Suppressor macrophage (primary cell): ENCODE measurements at regions not wholly inside any gene's neighbourhood (a gene's known extent, or its start where the extent isn't known, plus 50 kb on each side); places are given as distances from the start of the nearest gene placed in this dataset.
"Not testable (repeated sequence)": the region's sequence is repeated elsewhere in the genome, so short reads cannot be mapped to it uniquely, and the experiment has no call there.

Source experiments
- DNase-seq, 4 experiments: peaks; one replicate each; pipeline ENCODE4 v3.0.0-alpha.2; 2020 to 2022

DNA sequence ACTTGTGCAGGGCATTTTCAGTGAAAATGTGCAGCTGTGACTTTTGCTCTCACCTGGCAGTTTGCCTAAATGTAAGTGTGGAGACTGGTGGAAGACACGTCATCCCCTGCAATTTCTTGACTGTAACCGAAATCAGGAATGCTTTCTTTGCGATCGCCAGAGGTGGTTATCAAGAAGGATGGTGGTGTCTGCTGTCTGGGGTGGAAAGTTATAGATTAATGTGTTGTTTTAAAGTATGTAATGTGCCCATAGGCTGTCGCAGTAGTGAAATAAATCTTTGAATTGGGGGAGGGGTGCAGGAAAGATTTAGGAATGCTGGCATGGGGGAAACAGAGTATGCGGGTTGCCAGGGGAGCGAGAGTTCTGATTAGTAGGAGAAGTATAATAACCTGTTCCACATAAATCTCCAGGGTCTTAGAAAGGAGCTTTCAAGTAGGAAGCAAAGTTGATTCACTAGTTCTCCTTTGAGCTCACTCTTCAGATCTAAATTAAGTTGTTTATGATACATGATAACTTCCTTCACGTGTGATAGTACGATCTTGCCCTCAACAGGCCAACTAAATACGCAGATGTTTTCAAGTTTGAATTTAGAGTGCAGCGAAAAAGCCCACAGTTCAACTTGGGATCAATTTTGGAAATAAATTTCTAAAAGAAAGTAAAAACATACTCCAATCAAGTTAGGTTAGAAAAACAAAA lies 1520.0 kb upstream of the SLC10A2 start:
- no peak for DNase-seq

DNA sequence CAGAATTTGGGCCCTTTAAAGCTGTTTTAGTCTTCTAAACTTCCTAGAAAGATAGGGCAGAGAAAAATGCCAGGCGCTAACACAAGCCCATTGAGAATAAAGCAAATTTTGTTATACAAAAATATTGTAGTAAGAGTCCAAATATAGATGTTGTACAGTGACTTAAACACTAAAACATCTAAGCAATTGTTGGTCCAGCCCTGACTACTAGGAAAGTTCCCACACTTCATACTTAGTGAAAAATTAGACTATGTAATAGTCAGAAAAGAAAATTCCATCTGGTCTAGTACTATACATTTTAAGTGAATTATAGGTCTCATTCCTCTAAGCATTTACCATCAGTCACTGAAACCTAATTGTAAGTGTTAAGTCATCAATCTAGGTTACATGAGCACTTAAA lies 1518.3 kb upstream of the SLC10A2 start:
- no peak for DNase-seq

DNA sequence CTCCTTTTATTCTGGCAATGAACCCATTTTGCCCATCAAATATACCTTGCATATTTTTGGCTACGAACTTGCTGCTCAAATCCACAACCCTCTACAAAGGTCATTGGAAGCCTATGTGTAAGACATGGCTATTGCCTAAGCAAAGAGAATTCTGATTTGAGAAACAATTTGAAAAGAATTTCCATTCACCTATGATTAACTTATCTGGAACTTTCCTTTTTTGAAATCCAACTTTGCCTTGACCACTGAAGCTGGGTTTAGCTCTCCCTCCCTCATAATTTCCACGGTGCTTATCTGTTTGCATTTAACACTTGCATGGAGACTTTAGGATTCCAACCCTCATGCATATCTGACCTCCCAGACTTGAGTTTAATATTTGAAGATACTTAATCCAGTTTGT lies 1514.7 kb upstream of the SLC10A2 start:
- no peak for DNase-seq

DNA sequence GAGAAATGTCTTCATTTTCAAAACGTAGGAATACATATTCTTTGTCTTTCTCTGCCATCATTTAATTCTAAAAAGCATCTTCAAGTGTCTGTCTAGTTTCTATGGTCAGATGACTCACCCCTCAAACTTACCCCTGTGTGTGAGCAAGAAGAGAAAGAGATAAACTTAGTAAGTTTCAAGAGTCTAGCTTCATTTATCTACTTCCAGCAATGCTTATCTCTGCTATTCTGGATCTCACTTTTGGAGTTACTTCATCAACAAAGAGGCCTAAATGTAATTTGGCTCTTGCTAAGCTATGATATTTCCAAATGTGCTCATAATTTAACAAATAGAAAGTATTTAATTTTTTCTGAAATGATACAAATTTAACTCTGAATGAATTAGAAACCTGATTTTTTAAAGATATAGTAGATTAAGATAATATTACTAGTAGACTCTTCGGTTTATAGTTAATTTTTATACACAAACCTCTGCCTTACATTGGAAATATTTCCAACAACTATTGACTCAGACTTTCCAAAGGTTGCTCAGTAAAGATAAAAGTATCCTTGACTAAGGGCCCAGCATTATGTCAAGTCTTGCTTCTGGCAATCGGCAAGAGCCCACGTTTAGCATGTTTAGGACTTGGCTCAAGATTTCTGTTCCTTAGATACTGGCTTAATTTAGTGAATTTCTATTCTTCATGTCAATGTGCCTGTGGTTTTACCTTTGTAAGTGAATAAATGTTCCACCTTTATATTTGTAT lies 1511.0 kb upstream of the SLC10A2 start:
- no peak for DNase-seq

DNA sequence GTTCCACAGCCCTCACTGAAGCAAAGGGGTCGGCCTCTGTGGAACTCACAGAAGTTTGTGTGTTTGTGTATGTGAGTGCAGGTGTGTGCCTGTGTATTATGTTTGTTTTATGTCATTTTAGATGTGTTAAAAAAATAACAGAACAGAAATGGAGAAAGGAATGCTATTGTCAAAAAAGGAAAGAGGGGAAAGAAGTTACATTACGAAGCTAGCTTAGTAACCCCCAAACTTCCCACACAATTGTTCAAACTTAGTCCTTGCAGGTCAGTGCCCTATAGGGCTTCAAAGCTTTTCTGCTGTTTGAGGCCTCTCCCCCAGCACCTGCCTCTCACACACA lies 1505.6 kb upstream of the SLC10A2 start:
- DNase-seq = no peak

DNA sequence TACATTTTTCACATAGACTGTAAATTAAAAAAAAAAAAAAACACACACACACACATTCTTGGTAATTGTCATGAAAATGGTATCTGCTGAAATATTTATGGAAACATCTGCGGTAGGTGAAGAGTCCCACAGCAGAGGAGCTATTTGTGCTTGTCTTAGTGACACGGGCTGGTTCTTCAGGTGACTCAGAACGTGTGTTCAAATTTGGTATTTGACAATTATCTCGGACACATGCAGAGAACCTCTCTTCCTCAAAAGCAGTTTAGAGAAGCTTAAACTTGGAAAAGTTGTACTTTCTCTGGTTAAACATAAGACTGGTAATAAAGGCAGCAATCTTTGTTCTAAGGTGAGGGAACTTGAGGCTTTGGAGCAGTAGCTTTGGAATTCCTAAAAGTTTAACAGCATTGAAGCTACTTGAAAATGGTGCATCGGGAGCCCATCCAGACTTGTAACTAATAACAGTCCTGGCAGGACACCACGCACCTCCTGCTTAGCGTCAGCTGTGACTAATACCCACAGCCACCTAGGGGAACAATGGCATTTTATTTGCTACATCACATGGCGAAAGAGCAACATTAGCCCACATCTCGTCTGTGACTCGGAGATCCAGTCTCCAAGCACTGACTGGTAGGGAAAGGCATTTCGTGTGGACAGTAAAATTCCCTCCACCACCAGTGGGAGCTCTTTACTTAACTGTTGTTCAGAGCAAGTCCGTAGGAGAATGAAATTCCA lies 1505.1 kb upstream of the SLC10A2 start:
- peak; percentile 5 to 25 (median 19) for DNase-seq

DNA sequence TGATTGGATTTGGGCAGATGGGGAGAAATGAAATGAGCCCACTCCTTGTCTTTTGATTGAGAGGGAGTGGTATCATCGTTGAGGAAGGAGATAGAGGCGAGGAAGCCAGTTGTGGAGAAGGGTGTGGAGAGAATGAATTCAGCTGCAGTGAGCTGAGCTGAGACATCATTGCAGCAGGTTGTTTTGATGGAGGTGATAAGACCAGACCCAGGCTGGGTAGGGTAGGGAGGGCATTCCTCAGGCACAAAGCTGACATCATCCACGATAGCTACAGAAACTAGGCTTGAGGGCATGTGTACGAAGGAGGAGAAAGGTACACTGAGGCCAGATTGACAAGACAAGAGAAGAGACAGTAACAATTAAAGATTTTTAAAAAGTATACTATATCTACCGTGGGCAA lies 1500.9 kb upstream of the SLC10A2 start:
- no peak for DNase-seq

DNA sequence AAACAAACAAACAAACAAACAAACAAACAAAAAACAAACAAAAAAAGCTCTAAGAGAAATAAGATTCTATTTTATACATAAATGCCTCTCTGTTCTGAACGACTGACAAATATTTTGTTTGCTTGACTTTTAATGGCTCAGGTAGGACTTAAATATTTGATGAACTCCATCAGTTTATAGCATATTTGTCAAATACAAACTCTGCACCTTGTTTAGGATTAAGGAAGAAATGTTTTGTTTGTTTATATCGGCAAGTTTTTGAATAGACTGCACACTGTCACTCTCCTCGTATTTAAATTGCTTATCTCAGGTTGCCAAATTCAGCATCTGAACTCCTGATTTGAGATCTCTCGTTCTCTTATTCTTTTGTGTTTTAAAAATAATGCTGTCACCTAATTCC lies 1499.7 kb upstream of the SLC10A2 start:
- DNase-seq = no peak

DNA sequence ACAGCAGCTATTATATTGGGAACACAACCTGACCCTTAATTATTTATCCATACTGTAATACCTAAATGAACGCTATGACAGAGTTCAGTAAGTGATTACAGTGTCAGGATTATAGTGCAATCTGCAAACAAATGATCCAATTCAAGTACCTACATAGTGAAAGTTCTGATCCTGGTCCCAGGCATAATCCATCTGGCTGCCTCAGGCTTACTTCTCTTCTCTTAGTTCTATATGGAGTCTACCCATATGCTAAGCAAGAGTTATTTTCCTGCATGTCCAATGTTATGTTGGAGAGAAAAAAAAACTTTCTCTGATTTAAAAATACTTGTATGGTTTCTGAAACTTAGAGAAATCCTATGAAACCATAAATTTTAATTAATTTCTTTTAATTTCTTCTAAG lies 1487.7 kb upstream of the SLC10A2 start:
- DNase-seq = no peak

DNA sequence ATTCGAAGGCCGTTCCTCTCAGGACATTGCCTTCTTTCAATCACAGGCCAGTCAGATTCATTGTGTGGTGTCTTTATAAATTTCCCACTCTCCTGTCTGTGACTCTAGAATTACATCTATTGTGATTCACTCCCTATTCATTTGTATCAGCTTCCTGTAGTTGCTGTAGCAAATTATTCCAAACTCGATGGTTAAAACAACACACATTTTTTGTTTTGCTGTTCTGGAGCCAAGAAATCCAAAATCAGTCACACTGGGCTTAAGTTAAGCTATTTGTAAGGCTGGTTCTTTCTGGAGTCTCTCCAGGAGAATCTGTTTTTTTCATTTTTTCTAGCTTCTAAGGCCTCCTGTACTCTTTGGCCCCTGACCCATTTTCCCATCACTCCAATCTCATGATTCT lies 1487.0 kb upstream of the SLC10A2 start:
- no peak for DNase-seq

DNA sequence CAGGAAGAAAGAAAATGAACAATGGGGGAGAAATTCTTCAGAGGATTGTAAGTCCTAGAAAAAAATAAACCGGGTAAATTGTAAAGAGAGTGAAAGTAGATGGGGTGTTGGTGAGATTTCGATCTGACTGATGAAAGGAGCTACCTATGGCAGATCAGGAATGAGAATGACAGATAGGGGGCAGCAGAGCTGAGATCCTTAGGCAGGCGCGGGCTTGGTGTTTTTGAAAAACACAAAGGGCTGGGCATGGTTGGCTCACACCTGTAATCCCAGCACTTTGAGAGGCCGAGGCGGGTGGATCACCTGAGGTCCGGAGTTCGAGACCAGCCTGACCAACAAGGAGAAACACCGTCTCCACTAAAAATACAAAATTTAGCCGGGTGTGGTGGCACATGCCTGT lies 1468.6 kb upstream of the SLC10A2 start:
- DNase-seq = no peak

DNA sequence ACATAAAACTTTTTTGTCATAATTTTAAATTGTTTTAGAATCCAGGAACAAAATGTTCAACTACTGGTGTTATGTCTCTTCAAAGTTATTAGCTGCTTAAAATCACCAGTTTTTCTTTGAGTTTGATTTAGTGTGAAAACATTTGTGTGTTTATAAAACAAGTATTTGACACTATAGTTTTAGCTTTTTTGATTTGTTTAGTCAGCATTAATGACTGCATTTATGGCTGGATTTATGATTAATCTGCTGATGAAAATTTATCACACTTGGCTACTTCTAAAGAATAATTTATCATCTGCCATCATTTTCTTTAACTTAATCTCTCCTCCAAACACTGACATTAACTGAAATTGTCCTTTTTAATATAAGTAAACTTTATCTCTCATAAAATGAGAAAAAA lies 1465.9 kb upstream of the SLC10A2 start:
- no peak for DNase-seq

DNA sequence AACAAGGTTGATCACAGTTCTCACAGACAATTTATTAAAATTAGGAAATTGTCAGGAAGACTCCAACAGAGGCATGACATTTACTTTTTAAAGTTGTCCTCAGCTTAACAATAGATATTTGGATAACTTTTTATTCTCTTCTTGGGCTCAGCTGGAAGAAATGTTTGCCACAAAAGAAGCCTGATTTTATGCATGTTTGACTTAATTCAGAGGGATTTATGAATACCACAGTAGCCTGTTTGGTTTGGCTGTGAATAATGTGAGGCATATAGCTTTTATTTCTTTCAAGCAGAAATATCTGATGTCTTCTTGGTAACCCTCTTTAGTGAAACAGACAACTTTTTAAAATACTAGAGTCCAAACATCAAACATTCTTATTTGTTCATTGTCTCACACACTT lies 1464.5 kb upstream of the SLC10A2 start:
- DNase-seq = no peak

DNA sequence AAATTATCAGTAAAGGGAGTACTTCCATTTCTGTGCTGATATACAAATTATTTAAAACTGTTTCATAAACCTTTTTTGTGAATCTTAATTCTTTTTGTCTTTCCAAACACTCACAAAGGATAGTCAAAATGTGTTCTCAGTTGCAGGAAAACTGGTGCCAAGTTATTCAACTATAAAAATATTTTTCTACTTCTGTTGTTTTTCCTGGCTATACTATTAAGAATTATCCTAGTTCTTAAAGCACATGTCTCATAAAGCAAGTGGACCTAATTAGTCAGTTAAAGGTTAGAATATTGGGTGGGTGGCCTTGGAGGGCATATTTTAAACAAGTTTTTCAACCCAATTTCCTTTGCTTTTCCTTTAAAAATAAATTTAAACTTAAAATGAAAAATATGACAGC lies 1460.3 kb upstream of the SLC10A2 start:
- DNase-seq = no peak

DNA sequence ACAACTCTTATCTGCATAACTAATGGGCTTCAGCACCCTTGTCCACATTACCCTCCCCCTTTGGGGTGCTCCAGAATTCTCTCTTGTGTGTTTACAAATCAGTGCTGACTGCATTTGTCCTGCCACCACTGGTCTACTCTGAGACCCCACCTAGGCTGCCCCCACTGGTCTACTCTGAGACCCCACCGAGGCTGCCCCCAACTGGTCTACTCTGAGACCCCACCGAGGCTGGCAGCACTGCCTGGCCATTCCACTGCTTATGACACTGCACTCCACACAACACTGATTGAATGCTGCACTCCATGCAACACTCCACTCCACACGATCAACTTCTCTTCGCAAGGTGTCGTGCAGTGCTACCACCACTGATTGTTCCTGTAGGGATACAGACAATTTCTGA lies 1459.2 kb upstream of the SLC10A2 start:
- DNase-seq = no peak

DNA sequence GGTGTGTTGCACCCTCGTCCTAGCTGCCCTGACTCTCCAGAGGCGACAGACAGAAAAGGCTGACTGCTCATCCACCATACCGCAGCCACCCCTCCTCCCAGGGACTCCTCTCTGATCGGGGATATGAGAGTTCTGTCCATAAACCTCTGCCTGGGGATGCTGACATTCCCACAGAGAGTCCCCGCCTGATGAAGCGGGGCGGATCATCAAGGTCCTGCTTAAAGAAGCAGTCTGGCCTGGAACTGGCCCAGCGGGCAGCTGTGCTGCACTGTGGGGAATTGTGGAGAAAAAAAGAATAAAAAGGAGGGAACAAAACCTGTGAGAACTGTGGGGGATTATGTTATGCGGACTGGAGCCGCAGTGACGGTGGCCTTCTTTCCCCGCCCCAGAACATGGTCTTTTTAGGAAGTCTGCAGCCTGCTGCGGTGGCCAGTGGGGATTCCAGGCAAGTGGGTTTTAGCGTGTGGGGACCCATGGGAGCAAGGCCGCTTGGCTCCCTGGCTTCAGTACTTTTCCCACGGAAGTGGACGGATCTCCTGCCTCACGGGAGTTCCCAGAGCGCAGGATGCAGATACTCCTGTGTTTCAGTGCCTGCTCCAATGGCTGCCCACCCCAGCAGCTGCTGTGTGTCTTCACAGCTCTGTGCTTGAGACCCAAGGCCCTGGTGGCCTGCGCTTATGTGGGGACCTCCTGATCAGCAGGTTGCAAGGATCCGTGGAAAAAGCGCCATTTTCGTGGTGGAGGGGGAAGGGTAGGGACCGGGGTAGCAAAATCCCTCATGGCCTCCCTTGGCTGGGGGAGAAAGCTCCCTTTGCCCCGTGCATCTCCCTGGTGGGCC lies 1456.2 kb upstream of the SLC10A2 start:
- DNase-seq = no peak

DNA sequence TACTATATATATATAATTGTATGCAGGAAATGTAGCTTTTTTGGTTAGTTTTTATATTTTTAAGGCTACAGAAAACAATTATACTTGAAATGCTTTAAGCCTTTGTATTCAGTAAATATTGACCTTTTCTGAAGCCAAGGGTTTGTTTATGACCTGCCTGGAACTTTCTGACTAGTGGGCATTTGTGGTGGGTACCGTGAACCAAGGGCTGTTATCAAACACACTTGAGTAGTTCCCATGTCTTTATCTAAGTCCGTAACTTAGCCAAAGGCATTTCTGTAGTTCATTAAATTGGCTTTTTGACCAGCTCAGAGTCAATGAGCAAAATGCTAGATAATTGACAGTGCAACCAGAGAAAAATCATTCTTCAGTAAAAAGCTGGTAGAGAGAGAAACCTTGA lies 1444.2 kb upstream of the SLC10A2 start:
- DNase-seq = no peak

DNA sequence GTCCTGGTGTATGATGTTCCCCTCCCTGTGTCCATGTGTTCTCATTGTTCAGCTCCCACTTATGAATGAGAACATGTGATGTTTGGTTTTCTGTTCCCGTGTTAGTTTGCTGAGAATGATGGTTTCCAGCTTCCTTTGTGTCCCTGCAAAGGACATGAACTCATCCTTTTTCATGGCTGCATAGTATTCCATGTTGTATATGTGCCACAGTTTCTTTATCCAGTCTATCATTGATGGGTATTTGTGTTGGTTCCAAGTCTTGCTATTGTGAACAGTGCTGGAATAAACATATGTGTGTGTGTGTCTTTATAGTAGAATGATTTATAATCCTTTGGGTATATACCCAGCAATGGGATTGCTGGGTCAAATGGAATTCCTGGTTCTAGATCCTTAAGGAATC lies 1427.3 kb upstream of the SLC10A2 start:
- not testable (repeated sequence) for DNase-seq

DNA sequence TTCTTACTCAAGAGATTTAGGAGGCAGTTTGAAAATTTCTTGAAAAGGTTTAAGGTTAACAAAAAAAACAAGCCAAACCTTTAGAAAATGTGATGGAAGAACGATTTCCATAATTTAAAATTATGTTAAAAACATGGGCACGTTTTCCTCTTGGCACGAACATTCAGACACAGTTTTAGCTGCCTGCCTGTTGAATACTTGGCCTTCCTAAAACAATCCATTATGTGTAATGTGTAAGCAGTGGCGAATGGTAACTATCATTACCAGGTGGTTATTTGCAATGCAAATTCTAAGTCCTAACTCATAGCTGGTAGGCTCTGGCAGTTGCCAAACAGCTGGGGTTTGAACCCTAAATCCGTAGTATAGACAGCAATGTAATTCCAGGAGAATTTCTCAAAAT lies 1425.7 kb upstream of the SLC10A2 start:
- DNase-seq = no peak

DNA sequence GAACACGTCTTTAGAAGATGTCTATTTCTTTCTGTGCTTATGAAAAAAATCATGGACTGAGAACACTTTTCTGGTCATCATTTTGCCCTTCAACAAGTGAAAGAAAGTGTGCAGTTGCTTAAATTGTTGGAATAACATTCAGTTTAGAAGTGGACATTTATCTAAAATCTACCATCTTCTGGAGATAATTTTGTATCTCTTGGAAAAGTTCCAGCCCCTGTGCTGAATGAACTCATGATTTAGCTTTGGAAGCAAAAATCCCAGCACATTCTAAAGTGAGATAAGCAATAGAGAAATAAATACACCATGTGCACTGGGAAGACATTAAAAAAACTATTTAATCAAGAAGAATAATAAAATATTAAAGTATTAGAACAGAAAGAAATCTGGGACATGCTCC lies 1420.8 kb upstream of the SLC10A2 start:
- DNase-seq = no peak

DNA sequence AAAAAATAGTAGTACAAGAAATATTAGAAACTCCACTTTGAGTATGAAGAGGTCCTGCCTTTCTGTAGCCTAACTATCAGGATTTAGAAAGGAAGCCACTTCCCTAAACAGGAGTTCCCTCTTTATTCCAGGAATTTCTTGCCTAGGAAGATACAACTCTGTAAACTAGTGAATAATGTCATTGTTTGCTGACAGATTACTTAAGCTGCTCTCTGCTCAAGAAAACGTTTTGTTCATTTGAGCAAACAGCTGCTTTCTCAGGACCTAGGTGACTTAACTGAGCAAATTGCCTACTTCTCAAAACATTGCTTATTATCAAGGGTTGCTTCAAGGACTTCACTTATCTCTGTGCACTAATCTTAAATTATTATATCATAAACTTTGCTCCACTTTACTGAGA lies 1419.4 kb upstream of the SLC10A2 start:
- no peak for DNase-seq

DNA sequence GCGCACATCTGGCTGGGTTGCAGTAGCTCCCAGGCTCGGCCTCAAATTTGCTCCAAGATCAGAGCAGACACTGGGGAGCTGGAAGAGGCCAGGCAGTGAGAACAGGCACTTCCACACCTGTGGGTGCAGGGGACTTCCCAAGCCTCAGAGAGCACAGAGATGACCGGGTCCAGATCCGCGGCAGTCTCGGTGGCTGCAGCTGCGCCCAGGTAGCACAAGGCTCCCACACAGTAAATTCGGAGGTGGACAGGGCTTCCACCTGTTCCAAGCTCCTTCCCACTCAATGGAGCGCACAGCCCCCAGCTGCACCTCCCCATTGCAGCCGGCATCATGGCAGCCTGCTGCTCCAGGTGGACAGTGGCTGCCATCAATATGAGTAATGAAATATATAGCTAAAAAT lies 1417.4 kb upstream of the SLC10A2 start:
- no peak for DNase-seq

DNA sequence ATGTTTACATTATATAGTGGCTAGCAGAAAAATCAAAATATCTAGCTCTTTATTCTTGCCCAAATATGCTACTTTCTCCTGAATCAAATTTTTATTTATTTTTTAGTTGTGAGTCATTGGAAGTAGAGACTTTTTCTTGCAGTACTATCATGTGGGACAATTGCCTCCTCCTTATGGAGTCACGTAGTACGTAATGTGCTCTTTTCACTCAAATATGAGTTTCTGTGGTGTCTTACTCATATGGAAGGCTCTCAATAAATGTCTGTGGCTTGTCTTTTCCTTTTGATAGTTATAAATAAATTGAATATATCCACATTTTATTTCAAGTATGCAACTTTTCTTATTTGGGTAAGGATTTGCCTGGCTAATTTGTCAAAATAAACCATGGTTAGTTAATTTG lies 1411.0 kb upstream of the SLC10A2 start:
- DNase-seq = no peak
